ENCODE measurements at regions not wholly inside any gene's neighbourhood (a gene's known extent, or its start where the extent isn't known, plus 50 kb on each side); places are given as distances from the start of the nearest gene placed in this dataset.

DNA sequence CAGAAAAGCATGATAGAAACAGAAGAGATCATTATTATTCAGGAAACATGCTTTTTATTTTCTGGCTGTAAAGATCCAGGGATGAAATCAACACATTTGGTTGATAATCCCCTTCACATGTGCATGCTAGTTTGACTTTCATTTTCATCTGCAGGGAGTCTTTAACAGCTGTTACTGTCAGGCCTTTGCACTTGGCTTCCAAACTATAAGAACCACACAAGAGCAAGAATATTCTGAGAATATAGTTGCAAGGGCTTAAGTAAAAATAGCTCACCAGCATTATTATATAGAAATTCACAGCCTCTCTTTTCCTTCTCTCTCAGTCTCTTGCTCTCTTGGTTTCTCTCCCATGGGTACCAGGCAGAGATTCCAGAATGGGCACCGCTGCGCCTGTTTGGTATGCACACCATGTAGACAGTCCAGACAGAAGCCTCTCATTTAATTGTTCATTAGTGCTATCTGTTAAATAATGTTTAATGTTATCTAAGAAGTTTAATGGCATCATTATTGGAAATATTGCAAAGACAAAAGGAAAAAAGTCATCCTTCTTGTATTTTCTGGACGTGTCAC, 622.3 kb upstream of the PLXNA2 start:
- no peak for DNase-seq

DNA sequence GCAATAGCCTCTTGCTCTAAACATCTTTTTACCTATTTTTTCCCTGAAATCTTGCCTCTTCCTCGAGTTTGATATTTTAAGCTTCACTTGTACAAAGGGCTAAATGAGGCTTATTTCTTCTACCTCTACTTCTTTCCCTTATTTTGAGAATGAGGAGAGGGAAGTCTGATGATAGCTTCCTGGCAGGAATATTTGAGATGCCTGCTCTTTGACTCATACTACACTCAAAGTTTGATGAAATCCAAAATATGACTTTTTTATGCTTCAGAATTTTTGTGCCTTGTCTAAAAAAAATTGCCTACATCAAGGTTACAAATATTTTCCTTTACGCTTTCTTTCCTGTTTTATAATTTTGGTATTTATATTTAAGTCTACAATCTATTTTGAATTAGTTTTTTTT, 624.4 kb upstream of the PLXNA2 start:
- no peak for DNase-seq

DNA sequence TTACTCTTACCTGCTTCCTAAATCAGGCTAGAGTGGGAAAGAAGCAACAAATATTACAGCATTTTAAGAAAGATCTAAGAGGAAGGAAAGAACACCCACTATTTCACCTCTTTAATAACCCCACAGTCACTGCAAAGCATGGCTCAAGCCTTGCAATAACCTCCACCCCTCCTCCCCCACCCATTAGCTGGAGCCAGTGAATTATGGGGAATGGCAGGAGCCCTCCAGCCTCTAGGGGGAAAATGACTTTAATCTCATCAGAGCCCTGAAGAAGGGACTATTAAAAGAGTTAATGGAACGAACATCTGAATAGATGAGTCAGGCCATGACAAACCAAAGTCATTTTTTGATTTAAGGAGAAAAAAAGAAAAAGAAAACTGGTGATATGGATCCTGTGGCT, 630.7 kb upstream of the PLXNA2 start:
- DNase-seq = no peak

DNA sequence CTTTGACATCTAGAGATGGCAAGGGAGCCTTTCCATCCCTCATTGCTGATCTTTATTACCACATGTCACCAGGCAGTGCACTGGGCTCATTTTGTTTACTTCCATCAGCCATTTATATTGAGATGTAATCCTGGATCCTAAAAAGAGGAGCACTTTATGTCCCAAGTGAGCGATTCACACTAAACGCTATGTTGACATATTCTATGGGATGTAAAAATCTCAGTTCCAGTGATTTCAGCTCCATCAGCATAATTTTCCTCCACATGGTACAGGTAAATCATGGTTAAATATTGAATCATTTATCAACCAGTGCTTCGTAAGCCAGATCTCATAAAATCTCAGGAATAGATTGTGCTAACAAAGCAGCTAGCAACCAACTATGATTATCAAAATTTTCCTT, 634.8 kb upstream of the PLXNA2 start:
- DNase-seq = no peak

DNA sequence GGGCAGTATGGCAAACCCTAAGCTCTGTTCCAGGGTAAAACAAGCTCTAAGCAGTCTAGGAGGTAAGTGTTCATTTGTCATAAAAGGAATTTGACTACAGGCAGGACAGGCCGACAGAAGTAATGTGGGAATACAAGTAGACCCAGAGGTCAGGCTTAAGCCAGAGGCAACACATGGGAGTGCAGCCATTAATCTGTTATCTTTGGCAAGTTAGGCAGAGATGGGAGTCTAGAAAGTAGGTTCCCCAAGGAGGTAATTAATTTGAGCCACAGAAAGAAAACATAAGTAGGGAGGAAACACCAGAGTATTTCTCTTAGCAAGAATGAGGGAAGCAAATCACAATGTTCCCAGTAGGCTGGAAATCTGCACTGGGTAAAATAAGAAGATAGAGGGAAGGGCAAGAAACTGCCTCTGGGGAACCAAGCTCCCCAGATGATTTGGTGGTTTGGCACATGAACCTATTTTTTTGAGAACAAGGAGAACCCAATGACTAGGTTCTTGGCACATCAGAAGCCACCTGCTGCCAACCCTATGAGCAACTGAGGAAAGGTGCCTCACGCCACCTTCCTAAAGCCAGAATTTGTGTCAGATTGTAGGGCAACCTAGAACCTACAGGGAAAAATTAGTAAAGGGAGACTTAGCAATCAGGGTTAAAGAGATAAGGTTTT, 636.4 kb upstream of the PLXNA2 start:
- no peak for DNase-seq

DNA sequence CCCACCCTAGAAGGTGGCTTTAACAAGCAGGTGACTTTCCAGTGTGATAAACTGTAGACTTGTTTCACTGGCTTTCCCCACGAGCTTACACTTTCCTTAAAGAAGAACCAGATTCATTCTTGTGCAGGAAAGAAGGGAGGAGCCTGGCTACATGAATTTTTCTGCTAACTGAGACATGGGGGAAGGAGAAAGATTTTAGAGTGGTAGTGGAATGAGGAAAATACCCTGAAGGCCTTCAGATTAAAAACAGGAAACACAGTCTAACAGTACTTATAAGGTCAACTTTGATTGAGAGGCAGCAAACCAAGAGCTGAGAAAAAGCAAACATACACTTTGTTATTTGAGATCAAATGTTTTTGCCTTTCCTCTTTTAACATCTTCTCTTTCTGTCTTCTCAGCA, 640.9 kb upstream of the PLXNA2 start:
- DNase-seq = no peak

DNA sequence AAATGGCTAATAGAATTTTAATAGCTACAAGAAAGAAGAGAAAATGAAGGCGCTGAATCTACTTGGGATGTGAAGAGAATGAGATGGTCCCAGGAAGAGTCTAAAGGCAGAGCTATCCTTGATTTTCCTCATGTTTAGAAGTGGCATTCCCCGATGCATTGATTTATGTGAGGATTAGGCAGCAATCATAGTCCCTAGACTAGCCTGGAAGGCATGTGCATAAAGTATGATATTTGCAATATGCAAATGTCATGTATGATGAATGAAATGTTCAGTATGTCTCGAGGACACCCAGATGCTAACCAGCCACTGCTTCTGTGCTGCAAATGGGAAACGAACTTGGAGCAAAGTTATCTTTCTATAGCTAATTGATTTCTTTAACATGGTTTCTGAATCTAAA, 641.5 kb upstream of the PLXNA2 start:
- DNase-seq = no peak

DNA sequence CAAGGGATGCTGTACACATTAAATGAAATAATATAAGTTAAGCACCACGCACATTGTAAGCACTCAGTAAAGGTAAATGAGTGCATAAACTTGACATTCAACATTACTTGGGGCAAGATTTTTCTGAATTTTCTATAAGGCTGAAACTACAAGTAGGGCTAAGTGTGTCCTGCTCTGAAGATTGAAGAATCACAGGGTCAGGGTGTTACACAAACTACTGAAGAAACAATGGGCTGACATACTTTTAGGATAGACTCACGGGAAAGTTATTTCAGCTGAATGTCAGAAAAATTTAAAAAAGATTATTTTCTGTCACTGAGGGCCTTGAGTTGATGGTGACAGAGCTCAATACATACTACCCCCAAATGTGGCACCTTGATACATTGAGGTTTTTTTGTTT, 644.2 kb upstream of the PLXNA2 start:
- DNase-seq = no peak

DNA sequence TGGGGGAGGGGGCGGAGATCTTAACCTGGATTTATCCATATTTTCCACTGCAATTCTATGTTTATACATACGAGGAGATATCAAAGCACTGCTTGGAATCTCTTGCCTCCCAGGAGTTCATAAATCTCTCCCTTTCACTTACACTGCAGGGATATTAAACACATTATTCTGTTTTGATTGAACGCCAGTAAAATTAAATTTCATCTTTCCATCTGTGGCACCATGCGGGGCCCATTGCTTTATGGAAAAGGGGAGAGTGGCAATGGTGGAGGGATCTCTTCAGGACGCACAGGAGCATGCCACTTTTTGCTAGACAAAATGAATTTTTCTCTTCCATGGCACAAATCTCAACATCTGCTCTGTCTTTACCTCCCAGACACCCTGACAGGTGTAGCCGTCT, 648.0 kb upstream of the PLXNA2 start:
- DNase-seq = no peak

DNA sequence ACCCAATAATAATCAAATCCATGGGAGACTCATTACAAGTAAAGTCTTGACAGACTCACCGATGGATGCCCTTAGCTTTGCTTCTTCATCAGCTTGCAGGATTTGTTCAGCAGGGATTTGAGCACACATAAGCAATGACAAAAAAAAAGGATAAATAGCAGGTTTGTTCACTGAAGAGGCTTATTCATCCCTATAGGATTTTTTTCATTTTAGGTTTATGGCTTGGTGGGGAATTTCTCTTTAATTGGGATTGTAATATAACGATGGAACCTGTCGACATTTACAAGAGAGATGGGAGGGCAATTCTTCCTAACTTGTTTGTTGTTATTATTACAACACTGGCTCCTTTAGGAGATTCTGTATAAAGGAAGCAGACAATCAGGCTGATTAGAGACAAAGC, 649.1 kb upstream of the PLXNA2 start:
- no peak for DNase-seq

DNA sequence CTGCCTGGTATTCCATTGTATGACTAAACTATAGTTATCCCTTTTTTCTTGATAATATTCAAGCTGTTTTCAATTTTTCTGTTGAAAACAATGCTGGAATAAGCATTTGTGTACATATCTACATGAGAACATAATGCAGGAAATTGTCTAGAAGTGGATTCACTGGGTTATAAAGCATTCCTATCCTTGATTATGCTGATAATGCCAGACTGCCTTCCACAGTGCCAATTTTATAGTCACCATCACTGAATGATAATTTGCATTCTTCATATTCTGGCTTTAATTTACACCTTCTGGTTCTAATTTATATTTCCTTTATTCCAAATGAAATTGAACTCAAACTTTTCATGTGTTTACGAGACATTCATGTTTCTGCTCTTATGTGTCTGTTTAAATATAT, 651.0 kb upstream of the PLXNA2 start:
- DNase-seq = no peak

DNA sequence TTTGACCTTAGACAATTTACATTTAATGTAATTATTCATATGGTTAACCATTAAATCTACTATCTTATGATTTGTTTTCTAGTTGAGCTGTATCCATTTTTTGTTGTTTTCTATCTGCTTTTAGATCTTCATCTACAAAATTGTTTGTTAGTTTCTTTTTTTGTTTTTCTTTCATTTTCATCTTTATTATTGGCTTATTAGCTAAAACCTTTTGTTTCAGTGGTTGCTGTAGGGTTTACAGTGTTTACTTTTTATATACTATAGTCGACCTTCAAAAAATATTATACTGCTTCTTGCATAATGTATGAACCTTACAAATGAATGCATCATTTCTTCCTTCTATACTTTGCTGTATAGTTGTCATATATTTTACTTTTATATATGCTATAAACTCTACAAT, 651.6 kb upstream of the PLXNA2 start:
- no peak for DNase-seq

DNA sequence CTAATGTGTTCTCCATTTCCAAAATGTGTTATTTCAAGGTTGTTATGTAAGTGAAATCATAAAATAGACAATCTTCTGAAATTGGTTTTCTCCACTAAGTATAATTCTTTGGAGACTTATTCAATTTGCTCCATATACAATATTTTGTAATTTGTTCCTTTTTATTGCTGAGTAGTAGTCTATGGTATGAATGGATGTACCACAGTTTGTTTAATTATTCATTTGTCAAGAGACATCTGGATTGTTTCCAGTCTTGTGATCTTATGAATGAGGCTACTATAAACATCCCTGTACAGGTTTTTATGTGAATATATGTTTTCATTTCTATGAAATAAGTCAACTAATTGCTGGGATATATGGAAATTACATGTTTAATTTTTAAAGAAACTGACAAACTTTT, 652.6 kb upstream of the PLXNA2 start:
- no peak for DNase-seq

DNA sequence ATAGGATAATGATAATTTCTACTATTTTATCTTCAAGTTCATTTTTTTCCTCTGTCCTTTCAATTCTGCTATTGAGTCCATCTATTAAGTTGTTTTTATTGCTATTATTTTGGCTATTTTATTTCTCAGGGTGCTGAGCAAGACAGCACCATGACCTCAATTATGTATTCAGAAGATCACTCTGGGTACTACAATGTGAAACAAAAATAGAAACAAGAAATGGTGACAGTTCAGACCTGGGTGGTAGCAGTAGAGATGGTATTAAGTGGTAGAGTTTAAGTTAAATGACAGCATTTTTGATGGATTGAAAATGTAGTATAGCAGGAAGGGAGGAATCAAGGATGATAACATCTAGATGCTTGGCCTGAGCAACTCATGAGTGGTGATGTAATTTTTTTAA, 655.3 kb upstream of the PLXNA2 start:
- DNase-seq = no peak

DNA sequence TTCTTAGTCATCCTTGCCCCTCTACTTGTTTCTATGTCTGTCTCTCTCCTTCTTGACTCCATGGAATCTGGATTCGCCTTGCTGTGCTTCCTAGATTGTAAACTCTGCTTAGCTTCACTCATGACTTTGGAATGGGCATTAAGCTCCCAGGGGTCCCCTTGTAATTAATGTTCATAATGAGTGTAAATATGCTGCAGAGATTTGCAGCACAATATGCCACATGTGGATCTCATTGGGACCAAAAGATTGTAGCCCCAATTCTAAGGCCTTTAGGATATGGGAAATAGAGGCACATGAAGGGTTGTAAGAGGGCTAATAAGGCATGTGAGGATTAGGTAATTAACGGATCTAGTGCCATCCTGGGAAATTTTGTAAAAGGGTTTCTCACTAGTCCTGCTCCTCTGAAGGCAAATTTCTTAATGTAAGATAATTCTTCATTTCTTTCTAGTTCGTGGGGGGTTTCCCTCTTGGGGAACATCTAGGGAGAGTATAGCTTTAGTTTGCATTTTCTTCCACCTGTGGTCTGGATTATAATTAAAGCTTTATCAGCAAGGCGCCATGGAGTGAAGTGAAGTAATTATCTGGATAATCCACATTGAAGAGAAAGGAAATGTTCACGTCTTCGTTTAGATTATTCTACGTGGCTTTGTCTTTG, 659.2 kb upstream of the PLXNA2 start:
- no peak for DNase-seq

DNA sequence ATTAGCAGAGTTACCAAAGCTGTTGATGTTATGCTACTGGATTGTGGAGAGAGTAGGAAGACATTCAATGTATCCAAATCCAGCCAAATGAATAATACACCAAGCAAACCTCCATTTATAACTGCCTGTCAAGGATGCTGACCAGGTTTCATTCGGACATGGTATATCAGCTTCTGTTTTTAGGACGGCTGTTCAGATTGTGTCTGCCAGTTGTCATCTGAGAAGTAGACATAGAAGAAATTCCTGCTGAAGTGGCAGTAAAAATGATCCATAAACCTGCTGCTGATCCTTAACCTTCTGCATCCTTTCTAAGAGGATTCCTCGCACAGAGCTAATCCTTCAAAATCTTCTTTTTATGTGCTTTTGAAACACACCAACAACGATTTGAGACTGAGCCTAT, 663.6 kb upstream of the PLXNA2 start:
- DNase-seq = no peak

DNA sequence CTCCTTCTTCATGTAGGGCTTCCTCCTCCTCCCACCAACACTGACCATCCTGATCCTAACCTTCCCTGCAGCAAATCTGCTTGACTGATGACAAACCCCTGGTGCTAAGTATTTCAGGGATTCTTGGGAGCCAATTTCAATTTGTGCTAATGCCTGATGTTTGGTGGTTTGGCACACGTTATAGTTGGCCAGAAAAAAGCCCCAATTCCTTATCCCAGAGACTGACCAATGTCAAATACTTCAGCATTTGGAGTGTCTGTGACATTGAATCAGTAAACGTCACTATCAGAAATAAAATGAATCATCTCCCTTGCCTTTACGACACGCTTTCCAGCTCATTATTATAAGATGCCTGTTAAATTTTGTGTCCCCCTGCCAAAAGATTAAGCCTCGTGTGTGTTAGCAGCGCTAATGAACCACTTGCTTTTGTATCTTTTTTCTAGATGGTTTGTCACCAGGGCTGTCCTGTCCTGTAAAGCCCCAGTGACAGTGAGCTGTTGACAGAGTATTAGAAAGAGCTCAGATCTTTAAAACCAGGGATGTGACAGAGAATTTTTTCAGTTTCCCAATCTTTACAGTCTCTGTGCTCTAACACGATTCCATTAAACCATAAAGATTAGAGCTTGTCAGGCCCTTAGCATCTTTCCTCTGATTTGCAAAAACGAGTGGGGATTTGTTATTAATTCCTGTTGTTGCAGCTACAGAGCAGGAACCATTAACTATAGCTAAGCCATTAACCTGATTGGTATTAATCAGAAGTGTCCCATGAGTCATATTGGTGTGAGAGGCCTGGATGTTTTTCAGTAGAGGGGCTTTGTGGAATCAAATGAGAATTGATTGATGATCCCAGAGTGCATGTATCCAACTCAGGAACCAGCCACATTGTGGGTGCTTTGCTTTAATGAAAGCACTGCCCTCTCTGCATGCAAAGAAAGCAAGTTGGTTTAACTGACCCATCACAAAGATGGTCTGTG, 665.1 kb upstream of the PLXNA2 start:
- DNase-seq = no peak

DNA sequence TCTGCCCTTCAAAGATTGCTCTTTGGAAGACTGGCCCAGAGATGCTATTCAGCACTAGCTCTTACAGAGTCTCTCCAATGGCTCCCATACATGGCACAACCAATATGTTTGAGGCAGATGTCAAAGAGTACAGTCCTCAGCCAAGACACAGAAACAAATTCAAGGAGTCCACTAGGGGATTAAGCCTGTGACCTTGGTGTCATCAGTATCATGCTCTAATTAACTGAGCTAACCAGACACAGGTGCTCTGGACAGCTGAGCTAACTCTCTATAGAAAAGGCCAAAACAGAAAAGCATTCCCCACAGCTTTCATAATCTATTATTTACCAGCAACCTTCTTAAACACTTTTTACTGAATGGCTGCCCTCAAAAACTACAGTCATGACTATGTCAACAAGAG, 666.0 kb upstream of the PLXNA2 start:
- no peak for DNase-seq

DNA sequence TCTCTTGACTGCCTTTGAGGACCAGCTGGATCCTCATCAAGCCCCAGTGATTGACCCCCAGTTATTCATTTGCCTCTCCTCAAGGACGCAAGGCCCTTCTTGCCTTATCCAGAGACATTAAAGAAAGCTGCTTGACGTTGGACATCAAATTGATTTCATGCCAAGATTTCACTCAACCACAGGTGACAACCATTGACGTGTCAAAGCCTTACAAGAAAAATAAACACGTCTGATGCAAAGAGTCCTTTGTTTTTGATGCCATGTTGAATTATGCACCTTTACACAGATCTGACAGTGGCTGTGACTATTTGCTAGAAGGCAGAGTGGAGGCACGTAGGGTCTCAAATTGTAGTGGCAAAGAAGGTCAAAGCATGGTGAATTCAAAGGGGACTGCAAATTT, 666.2 kb upstream of the CAMK1G start:
- DNase-seq = no peak

DNA sequence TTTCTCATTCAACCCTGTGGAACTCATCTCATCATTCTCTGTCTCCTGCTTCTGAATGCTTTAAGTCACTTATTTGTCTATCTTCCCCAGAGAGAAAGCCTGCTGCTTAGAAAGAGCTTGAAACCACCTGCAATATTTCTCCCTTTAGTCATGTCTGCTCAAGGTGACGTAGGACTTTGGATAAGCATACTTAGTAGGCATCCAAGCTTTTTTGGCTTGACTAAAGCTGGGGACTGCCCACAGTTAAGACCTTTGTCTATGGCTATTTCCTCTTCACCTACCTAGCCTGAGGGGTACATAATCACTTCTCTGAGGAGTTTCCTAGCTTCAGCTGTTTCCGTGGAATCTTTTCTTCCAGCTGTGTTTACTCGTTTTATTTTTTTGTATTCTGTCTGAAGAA, 665.8 kb upstream of the CAMK1G start:
- DNase-seq = no peak

DNA sequence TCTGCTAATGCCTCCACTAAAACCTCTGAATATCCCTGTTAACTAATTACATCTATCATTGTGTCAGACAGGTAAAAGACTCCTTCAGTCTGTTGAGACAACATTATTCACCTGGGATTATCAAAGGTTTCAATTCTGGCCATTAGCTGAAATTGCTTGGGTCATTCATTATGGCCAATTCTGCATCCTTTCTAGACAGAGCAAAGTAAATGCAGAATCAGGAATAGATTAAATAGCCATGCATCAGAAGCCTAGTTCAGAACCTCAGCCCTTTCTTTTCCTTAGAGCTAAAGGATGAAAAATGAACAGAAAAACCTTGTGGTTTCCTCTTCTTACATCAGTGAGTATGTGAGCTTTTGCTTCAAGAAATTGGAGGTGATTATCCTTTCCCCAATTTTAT, 665.4 kb upstream of the CAMK1G start:
- DNase-seq = no peak

DNA sequence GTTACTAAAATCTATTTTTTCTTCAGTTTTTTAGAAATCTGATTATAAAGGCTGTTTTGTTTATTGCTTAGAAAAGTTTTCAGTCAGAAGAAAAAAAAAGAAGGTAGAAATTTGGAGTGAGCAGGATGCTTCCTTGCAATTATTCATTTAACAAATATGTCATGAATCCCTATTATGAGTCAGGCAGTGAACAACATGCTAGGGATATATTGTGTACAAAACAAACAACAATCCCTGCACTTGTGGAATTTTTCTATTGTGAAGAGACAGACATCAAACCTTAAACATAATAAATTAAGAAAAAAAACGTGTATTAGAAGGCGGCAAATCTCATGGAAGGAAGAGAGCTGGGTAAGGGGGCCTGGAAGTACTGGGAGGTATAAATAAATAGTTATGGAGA, 664.1 kb upstream of the CAMK1G start:
- no peak for DNase-seq

DNA sequence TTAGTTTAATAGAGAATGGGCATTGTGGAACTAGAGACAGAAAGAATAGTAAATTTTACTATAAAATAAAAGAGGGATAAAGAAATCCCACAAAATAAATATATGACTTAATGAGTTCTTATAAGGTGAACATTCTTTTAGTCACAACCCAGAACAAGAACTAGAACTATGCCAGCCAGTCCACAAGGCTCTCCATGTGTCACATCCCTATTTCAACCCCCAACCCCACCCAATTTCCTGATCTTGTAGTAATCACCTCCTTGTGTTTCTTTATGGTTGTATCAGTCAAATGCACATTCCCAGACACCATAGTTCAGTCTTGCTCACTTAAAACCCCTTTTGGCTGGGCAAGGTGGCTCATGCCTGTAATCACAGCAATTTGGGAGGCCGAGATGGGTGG, 662.3 kb upstream of the CAMK1G start:
- DNase-seq = no peak

DNA sequence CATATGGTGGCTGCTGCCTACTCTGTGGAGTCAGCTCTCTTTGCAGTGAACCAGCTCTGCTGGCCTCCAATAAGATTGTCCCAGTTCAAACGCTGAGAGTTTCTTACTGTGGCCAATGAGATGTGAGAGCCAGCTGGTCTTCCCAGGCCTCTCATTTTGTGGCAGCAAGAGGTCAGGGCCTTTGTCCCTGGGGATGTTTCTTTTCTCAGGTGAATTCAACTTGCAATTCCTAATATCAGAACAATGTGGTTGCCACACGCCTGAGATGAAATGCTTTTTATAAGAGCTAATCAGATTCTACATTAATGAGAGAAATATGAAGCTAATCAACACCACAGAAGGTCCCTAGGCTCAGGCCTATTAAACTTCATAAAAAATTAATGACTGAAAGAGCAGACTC, 660.1 kb upstream of the CAMK1G start:
- DNase-seq = no peak
